ENCODE measurements at regions not wholly inside any gene's neighbourhood (a gene's known extent, or its start where the extent isn't known, plus 50 kb on each side); places are given as distances from the start of the nearest gene placed in this dataset.
"Not testable (repeated sequence)": the region's sequence is repeated elsewhere in the genome, so short reads cannot be mapped to it uniquely, and the experiment has no call there.

GRCh38 chr11:116368784-116369183 is 404.0 kb downstream of the BUD13 start:
- Mint-ChIP-seq H3K27ac (no peak overlapping the region), H3K36me3 (no peaks in the 10 kb centered on the region), H3K4me1 (no peaks in the 10 kb centered on the region), H3K27me3 (ENCODE audit: low read depth in 2 of 2) (peaks cover 6 to 21% of the 10 kb centered on the region in 2 donors), H3K4me3 (no peak overlapping the region), H3K9me3 (no peaks in the 10 kb centered on the region)
- no peak for DNase-seq
- no peaks in the 10 kb centered on the region for H3K36me3 ChIP-seq (ENCODE audit: control insufficient read depth, insufficient read depth, low read length)
- no peak overlapping the region for H3K4me3 ChIP-seq (ENCODE audit: low read length)
- no peak overlapping the region for H3K27ac ChIP-seq (ENCODE audit: low read length)
- intact Hi-C loops (cut with micrococcal nuclease): no loop called here
- WGBS (ENCODE audit: insufficient coverage): 70% methylated on average over 5 of the region's 5 CpGs
- ATAC-seq: no peak
- no peak for TF ChIP-seq CTCF (IDR thresholded peaks at IDR 0.05)
- no peaks in the 10 kb centered on the region for H3K4me1 ChIP-seq (ENCODE audit: control insufficient read depth, insufficient read depth, low read length)
- H3K9me3 ChIP-seq (ENCODE audit: control insufficient read depth, insufficient read depth, low read length): no peaks in the 10 kb centered on the region
- H3K27me3 ChIP-seq (ENCODE audit: control insufficient read depth, insufficient read depth, low read length): no peaks in the 10 kb centered on the region

- no peaks in the 10 kb centered on the region for H3K27me3 ChIP-seq (ENCODE audit: control insufficient read depth, insufficient read depth, low read length)
- intact Hi-C loops (cut with micrococcal nuclease): no loop called here
- no peaks in the 10 kb centered on the region for H3K9me3 ChIP-seq (ENCODE audit: control insufficient read depth, insufficient read depth, low read length)
- Mint-ChIP-seq H3K36me3 (no peaks in the 10 kb centered on the region), H3K4me1 (no peaks in the 10 kb centered on the region), H3K9me3 (no peaks in the 10 kb centered on the region), H3K27ac (no peak overlapping the region), H3K27me3 (ENCODE audit: low read depth in 2 of 2) (peaks cover 6 to 17% of the 10 kb centered on the region in 2 donors), H3K4me3 (no peak overlapping the region)
- H3K4me3 ChIP-seq (ENCODE audit: low read length): no peak overlapping the region
- TF ChIP-seq CTCF (IDR thresholded peaks at IDR 0.05): no peak
- 27% methylated on average over 4 of the region's 4 CpGs for WGBS (ENCODE audit: insufficient coverage)
- no peak for ATAC-seq
- H3K4me1 ChIP-seq (ENCODE audit: control insufficient read depth, insufficient read depth, low read length): no peaks in the 10 kb centered on the region
- H3K27ac ChIP-seq (ENCODE audit: low read length): no peak overlapping the region
- no peaks in the 10 kb centered on the region for H3K36me3 ChIP-seq (ENCODE audit: control insufficient read depth, insufficient read depth, low read length)
- DNase-seq: no peak
These were observed 405.7 kb downstream of the BUD13 start for GRCh38 chr11:116366980-116367645.

- no peak overlapping the region for H3K27ac ChIP-seq (ENCODE audit: low read length)
- no peaks in the 10 kb centered on the region for H3K27me3 ChIP-seq (ENCODE audit: control insufficient read depth, insufficient read depth, low read length)
- no peaks in the 10 kb centered on the region for H3K9me3 Mint-ChIP-seq
- no peak for DNase-seq
- no peak for ATAC-seq
- H3K4me3 ChIP-seq (ENCODE audit: low read length): no peak overlapping the region
- TF ChIP-seq CTCF (IDR thresholded peaks at IDR 0.05): no peak
- no peak overlapping the region for H3K27ac Mint-ChIP-seq
- H3K36me3 Mint-ChIP-seq: no peaks in the 10 kb centered on the region
- no peaks in the 10 kb centered on the region for H3K4me1 Mint-ChIP-seq
- WGBS (ENCODE audit: insufficient coverage): 66% methylated on average over 1 of the region's 1 CpG
- H3K9me3 ChIP-seq (ENCODE audit: control insufficient read depth, insufficient read depth, low read length): no peaks in the 10 kb centered on the region
- intact Hi-C loops (cut with micrococcal nuclease): no loop called here
- no peak overlapping the region for H3K4me3 Mint-ChIP-seq
- peaks cover 6 to 24% of the 10 kb centered on the region in 2 donors for H3K27me3 Mint-ChIP-seq (ENCODE audit: low read depth in 2 of 2)
- no peaks in the 10 kb centered on the region for H3K36me3 ChIP-seq (ENCODE audit: control insufficient read depth, insufficient read depth, low read length)
- no peaks in the 10 kb centered on the region for H3K4me1 ChIP-seq (ENCODE audit: control insufficient read depth, insufficient read depth, low read length)
These were observed 406.3 kb downstream of the BUD13 start for GRCh38 chr11:116366451-116366850.

- intact Hi-C loops (cut with micrococcal nuclease); H3K4me3 Mint-ChIP-seq: not testable (repeated sequence)
- H3K27me3 Mint-ChIP-seq (ENCODE audit: low read depth in 2 of 2): peaks cover 8 to 26% of the 10 kb centered on the region in 2 donors
These were observed 407.9 kb downstream of the BUD13 start for GRCh38 chr11:116364925-116365324.

More at GRCh38 chr11:116364925-116365324, 407.9 kb downstream of the BUD13 start:
- 93% methylated on average over 4 of the region's 4 CpGs for WGBS (ENCODE audit: insufficient coverage)
- not testable (repeated sequence) for H3K27ac Mint-ChIP-seq; H3K36me3 Mint-ChIP-seq; H3K4me3 ChIP-seq (ENCODE audit: low read length); ATAC-seq; H3K36me3 ChIP-seq (ENCODE audit: control insufficient read depth, insufficient read depth, low read length); H3K9me3 ChIP-seq (ENCODE audit: control insufficient read depth, insufficient read depth, low read length); H3K4me1 Mint-ChIP-seq; H3K9me3 Mint-ChIP-seq; H3K27ac ChIP-seq (ENCODE audit: low read length); H3K4me1 ChIP-seq (ENCODE audit: control insufficient read depth, insufficient read depth, low read length); DNase-seq; H3K27me3 ChIP-seq (ENCODE audit: control insufficient read depth, insufficient read depth, low read length)
